ENCODE measurements at regions not wholly inside any gene's neighbourhood (a gene's known extent, or its start where the extent isn't known, plus 50 kb on each side); places are given as distances from the start of the nearest gene placed in this dataset.
A peak's percentile ranks its signal among the peaks of the same experiment; 100 is the strongest.

DNA sequence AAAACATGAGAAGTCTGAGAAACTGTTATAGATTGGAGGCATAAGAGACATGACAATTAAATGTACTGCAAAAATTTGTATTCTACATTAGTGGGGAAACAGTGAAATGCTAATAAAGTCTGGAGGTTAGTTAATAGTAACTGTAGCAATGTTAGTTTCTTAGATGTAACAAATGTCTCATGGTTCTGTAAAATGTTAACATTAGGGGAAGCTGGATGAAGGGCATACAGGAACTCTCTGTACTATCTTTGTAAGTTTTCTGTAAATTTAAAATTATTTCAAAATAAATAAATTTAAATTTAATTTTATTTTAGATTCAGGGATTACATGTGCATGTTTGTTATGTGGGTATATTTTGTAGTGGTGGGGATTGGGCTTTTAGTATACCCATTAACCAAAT lies 70.0 kb upstream of the IRX6 start:
- no peak overlapping the region for H3K4me3 ChIP-seq (ENCODE audit: low read depth, low read length)
- in situ Hi-C loops (cut with HindIII; ENCODE audit: low sequenced_read_pairs), result loop anchor here (10.0 kb wide), 1 partner anchor 319 kb away; the partner anchor contains the start of gene IRX5
- TF ChIP-seq, protein P1, sequence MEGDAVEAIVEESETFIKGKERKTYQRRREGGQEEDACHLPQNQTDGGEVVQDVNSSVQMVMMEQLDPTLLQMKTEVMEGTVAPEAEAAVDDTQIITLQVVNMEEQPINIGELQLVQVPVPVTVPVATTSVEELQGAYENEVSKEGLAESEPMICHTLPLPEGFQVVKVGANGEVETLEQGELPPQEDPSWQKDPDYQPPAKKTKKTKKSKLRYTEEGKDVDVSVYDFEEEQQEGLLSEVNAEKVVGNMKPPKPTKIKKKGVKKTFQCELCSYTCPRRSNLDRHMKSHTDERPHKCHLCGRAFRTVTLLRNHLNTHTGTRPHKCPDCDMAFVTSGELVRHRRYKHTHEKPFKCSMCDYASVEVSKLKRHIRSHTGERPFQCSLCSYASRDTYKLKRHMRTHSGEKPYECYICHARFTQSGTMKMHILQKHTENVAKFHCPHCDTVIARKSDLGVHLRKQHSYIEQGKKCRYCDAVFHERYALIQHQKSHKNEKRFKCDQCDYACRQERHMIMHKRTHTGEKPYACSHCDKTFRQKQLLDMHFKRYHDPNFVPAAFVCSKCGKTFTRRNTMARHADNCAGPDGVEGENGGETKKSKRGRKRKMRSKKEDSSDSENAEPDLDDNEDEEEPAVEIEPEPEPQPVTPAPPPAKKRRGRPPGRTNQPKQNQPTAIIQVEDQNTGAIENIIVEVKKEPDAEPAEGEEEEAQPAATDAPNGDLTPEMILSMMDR (IDR thresholded peaks at IDR 0.05; ENCODE audit: low read depth, low read length, missing control alignments), result no peak
- DNase-seq (ENCODE audit: low read depth), result no peak

DNA sequence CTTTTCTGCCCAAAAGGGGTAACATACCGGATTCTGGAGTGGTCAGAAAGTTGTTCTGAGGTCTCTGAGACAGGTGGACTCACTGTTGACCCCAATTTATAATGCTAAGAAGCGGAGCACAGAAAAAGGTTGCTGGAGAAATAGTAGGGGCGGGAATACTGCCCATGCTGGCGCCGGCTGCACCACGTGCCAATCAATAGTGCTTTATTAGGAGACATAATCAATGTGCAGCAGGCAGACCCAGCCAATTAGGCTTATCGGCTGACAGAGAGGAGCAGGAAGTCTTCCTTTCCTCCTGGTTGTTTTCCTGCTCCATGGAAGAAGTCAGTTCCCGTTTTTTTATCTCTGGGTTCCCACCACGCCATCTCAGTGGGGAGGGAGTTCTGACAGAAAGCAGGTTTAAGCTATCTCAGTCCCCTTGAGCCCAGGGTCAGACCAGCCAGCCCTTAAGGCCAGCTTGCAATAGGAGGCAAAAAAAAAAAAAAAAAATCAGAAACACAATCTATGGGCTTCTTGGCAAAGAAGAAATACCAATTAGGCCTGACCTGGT lies 68.2 kb upstream of the IRX6 start:
- H3K4me3 ChIP-seq (ENCODE audit: low read depth, low read length), result no peak overlapping the region
- TF ChIP-seq, protein P1 (IDR thresholded peaks at IDR 0.05; ENCODE audit: low read depth, low read length, missing control alignments), result no peak
- in situ Hi-C loops (cut with HindIII; ENCODE audit: low sequenced_read_pairs), result loop anchor here (10.0 kb wide), 1 partner anchor 321 kb away; the partner anchor contains the start of gene IRX5
- DNase-seq (ENCODE audit: low read depth), result no peak

DNA sequence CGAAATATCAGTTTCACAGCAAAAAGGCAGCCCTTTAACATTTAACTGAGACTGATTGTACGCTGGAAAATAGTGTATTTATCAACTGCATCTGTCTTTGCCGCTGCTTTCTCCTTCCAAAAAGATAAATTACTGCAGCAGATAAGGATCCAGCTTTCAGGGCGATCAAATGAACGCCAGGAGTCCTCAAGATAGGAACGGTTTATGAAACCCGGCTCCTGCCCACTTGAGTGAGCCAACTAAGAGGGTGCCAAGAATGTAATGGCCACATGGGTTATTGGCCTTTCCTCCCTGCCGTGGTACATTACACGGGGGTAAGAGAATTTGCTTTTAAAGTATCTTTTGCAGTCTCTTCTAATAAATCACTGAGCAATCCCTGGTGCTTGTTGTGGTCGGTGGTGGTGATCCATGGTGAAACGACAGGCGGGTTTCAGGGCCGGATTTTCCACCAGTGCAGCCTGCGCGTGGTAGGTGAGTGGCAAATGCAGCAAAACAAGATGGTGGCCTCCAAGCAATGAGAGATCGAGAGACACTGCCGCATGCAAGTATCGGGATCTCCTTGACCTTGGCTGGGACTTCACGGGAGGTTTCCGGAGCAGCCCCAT lies 67.5 kb upstream of the IRX6 start:
- TF ChIP-seq, protein P1 (IDR thresholded peaks at IDR 0.05; ENCODE audit: low read depth, low read length, missing control alignments), result no peak
- no peak for DNase-seq (ENCODE audit: low read depth)
- in situ Hi-C loops (cut with HindIII; ENCODE audit: low sequenced_read_pairs), result loop anchor here (10.0 kb wide), 1 partner anchor 322 kb away; the partner anchor contains the start of gene IRX5
- no peak overlapping the region for H3K4me3 ChIP-seq (ENCODE audit: low read depth, low read length)

DNA sequence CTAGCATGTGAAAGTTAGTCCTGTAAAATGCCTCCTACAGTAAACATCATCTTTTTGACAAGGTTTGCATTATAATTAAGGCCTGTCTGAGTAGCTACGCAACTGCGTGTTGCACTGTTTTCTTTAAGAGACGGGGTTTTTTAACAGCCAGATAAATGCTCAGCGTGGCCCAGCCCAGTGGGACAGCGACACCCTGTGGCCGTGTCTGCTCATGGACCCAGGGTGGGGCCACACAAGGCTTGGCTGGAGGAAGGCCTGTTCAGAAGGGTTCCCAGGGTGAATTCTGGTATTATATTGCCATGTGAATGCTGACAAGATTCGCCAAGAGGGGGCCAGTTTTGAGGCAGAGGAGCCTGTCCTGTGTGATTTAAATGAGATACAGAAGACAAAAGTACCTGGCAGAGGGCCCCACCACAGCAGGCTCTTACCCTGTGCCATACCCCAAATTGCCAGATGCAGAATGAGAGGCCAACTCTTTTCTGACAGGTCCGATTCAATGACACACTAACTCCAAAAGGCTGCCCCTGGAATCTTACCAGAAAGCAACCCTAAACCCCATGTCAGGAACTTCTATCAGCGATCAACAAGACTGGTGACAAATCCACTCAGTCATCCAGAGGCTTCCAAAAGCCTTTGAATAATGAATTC lies 65.9 kb upstream of the IRX6 start:
- DNase-seq (ENCODE audit: low read depth), result peak; percentile 20
- no peak overlapping the region for H3K4me3 ChIP-seq (ENCODE audit: low read depth, low read length)
- in situ Hi-C loops (cut with HindIII; ENCODE audit: low sequenced_read_pairs), result loop anchor here (10.0 kb wide), 1 partner anchor 323 kb away; the partner anchor contains the start of gene IRX5
- TF ChIP-seq, protein P1 (IDR thresholded peaks at IDR 0.05; ENCODE audit: low read depth, low read length, missing control alignments), result peak; percentile 76

DNA sequence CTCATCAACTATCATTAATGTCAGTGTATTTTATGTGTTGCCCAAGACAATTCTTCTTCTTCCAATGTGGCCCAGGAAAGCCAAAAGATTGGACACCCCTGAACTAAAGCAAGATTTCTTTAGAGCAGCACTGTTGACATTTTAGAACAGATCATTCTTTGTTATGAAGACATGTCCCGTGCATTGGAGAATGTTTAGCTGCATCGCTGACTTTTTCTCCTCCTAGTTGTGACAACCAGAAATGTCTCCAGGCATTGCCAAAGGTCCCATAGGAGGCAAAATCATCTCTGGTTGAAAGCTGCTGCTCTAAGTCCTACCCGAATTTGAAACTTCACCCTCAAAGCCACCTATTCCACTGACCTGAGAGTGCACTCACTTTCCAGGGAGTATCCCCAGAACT lies 62.7 kb upstream of the IRX6 start:
- TF ChIP-seq, protein P1 (IDR thresholded peaks at IDR 0.05; ENCODE audit: low read depth, low read length, missing control alignments), result no peak
- DNase-seq (ENCODE audit: low read depth), result no peak
- in situ Hi-C loops (cut with HindIII; ENCODE audit: low sequenced_read_pairs), result no loop called here
- no peak overlapping the region for H3K4me3 ChIP-seq (ENCODE audit: low read depth, low read length)

DNA sequence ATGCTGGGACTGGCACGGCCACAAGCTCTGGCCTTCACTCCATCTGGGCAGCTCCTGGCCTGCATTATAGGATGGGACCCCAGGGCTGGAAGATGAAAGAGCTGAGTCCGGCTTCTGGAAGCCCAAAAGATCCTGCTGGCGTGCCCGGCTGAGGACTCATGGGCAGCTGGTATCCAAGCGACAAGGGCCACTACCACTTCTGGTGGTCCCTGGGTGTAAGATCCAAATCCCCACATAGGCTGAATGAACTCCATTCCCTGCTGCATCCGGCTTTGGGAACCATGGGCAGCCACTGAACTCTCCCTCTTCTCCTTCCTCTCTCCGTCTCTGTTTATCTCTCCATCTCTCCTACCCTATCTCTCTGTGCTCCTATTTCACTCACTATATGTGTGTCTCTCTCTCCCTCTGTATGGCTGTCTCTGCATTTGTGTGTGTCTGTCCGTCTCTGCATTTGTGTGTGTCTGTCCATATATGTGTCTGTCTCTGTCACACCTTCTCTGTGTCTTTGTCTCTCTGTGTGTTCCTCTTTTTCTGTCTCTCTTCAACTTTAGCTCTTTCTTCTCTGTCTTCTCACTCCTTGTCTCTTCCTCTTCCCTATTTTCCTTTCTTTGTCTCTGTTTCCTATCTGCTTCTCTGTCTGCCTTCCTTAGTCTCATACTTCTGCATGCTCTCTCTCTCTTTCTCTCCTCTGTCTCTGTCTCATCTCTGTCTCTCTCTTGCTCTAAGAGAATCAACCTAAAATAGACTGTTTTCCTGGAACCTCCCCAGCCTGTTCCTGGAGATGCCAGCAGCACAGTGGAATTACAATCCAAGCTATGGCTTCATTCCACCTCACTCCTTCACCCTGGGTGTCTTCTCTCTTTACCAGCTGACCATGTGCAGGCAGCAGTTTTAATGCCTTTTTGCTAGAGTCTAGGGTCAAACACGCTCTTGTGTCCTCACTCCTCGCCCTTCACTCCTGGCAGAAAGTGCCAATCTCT lies 60.4 kb upstream of the IRX6 start:
- TF ChIP-seq, protein P1 (IDR thresholded peaks at IDR 0.05; ENCODE audit: low read depth, low read length, missing control alignments), result no peak
- no peak for DNase-seq (ENCODE audit: low read depth)
- no peak overlapping the region for H3K4me3 ChIP-seq (ENCODE audit: low read depth, low read length)
- in situ Hi-C loops (cut with HindIII; ENCODE audit: low sequenced_read_pairs), result no loop called here

Measured in astrocyte of the cerebellum (primary cell).